ENCODE measurements at regions not wholly inside any gene's neighbourhood (a gene's known extent, or its start where the extent isn't known, plus 50 kb on each side); places are given as distances from the start of the nearest gene placed in this dataset.

GRCh38 chr2:235155163-235155562, 203.3 kb downstream of the SH3BP4 start:
- TF ChIP-seq EZH2phosphoT487 (IDR thresholded peaks at IDR 0.05; ENCODE audit: unreplicated experiment) (no peak), EZH2 (IDR thresholded peaks at IDR 0.05; ENCODE audit: low read depth, unreplicated experiment) (no peak), REST (IDR thresholded peaks at IDR 0.05; ENCODE audit: unreplicated experiment) (no peak), CTCF (conservative IDR thresholded peaks at IDR 0.05; ENCODE audit: low read depth in 2 of 2) (no peak)

Data from GM23338 (cell line).